BLaER1 treated with 17β-estradiol and CSF1 and Interleukin-3, amounts not matched to agents 10 nM and 100 nM (cell line): ENCODE measurements at regions not wholly inside any gene's neighbourhood (a gene's known extent, or its start where the extent isn't known, plus 50 kb on each side); places are given as distances from the start of the nearest gene placed in this dataset.
"Not testable (repeated sequence)": the region's sequence is repeated elsewhere in the genome, so short reads cannot be mapped to it uniquely, and the experiment has no call there.

Experiments used
- H3K27ac ChIP-seq, 11 experiments: shearing (Covaris generic); formaldehyde crosslinking; 2 replicates each; pipeline ENCODE4 v1.8.1; 2022
- H3K27me3 ChIP-seq, 11 experiments: shearing (Covaris generic); formaldehyde crosslinking; 2 replicates each; pipeline ENCODE4 v1.8.1; 2022
- H3K36me3 ChIP-seq, 11 experiments: shearing (Covaris generic); formaldehyde crosslinking; 2 replicates each; pipeline ENCODE4 v1.8.1; 2022
- H3K4me1 ChIP-seq, 10 experiments: shearing (Covaris generic); formaldehyde crosslinking; 2 replicates each; pipeline ENCODE4 v1.8.1; 2022
- H3K4me2 ChIP-seq, 11 experiments: shearing (Covaris generic); formaldehyde crosslinking; 2 replicates each; pipeline ENCODE4 v1.8.1; 2022
- H3K4me3 ChIP-seq, 10 experiments: shearing (Covaris generic); formaldehyde crosslinking; 2 replicates each; pipeline ENCODE4 v1.8.1; 2022
- H3K9ac ChIP-seq, 11 experiments: shearing (Covaris generic); formaldehyde crosslinking; 2 replicates each; pipeline ENCODE4 v1.8.1; 2022
- H3K9me3 ChIP-seq, 11 experiments: shearing (Covaris generic); formaldehyde crosslinking; replicated peaks in 1 of 11; 2 replicates each; pipeline ENCODE4 v1.8.1; 2022
- H4K20me1 ChIP-seq, 11 experiments: shearing (Covaris generic); formaldehyde crosslinking; 2 replicates each; pipeline ENCODE4 v1.8.1; 2022

DNA sequence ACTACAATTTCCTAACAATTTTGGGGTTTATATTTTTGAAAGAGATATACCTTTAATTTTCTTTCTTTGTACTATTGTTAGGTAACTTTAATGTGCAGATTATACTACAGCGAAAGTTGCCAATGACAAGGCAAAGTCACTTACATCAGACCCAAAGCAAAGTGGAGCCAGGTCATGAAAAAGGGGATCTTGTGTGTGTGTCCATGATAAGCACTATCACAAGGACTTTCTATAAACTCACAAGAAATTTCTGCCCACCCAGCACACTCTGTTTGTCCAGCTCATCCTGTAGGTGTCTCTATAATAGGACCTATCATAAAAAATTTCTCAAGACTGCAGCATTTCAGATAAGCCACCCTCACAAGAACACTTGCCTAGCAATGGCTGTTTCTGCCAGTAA lies 85.7 kb upstream of the TP53BP2 start:
- not testable (repeated sequence) for H3K9me3 ChIP-seq, H3K36me3 ChIP-seq, H3K4me2 ChIP-seq, H3K4me3 ChIP-seq, H3K9ac ChIP-seq, H4K20me1 ChIP-seq, H3K27ac ChIP-seq, H3K27me3 ChIP-seq, H3K4me1 ChIP-seq

DNA sequence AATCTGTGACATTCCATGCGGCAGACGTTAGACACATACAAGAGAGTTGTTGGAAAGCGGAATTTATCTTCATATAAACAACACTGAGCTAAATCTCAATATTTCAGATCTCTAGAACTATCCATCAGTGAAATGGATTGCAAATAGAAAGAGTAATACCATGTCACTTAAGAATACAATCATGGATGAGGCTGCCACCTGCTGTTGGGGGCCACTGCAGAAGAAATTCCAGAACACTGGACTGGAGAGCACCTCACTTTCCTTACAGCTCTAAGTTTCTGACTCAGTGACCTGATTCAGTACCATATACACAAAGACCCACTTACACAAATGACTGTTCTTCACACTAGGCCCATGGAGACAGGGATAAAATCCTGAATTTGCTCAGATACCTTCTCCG lies 75.1 kb upstream of the TP53BP2 start:
- not testable (repeated sequence) for H3K9ac ChIP-seq, H3K9me3 ChIP-seq, H3K4me1 ChIP-seq, H3K27ac ChIP-seq, H3K4me2 ChIP-seq, H3K4me3 ChIP-seq, H3K27me3 ChIP-seq, H3K36me3 ChIP-seq, H4K20me1 ChIP-seq

GRCh38 chr1:223915476-223915875 lies 69.7 kb upstream of the TP53BP2 start:
- not testable (repeated sequence) for H3K27me3 ChIP-seq, H3K4me2 ChIP-seq, H3K27ac ChIP-seq, H3K4me1 ChIP-seq, H4K20me1 ChIP-seq, H3K36me3 ChIP-seq, H3K4me3 ChIP-seq, H3K9me3 ChIP-seq, H3K9ac ChIP-seq

- H3K4me2 ChIP-seq, H4K20me1 ChIP-seq, H3K27me3 ChIP-seq, H3K9ac ChIP-seq, H3K9me3 ChIP-seq, H3K4me1 ChIP-seq, H3K27ac ChIP-seq, H3K4me3 ChIP-seq, H3K36me3 ChIP-seq: not testable (repeated sequence)
Measured at GRCh38 chr1:223913715-223914114, 68.0 kb upstream of the TP53BP2 start.

DNA sequence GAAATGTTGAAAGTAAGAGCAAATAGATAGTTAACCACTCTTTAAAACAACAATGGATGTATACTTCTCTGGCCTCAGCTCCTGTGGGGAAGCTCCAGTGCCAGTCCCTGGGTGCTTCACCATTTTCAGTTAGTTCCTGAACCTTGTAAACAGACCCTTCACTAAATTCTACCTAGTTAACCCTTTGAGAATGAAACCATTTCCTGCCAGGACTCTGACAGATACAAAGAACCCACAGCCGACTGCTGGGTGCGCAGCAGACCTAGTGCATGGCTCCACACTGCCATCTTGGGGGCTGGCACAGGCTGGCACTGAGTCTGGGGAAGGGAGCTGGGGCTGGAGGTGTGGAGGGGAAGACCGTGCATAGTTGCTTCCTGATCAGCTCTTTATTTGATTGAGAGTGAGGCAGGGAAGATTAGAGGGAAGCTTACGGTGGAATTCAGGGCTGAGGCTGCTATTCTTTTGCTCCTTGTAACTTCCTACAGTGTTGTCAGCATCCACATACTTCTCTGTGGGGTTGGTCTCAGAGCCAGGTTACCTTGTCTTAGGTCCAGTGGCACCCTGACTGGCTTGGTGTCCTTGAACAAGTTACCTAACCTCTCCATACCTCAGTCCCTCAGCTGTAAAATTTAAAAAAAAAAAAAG lies 62.3 kb upstream of the TP53BP2 start:
- H3K27ac ChIP-seq, H3K4me2 ChIP-seq, H4K20me1 ChIP-seq, H3K36me3 ChIP-seq, H3K27me3 ChIP-seq, H3K4me3 ChIP-seq, H3K9ac ChIP-seq, H3K4me1 ChIP-seq, H3K9me3 ChIP-seq: not testable (repeated sequence)

DNA sequence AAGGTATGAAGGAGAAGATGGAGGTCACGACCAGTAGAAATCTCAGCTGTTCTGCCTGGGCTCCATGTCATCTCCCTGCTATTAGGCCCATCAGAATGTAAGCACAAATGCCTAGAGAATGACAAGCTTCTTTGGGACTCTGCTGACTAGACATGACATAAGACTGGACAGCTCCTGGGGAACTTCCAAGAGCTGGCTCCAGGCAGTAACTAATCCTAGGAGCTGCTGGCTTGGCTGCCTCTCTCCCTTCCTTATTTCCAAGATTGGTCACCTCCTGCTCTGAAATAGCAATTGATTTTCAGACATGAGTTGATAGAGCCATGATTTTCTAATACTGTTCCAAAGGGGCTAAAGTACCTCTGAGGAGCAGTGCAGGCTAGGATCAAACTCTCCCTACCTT lies 57.5 kb upstream of the TP53BP2 start:
- not testable (repeated sequence) for H3K4me1 ChIP-seq, H4K20me1 ChIP-seq, H3K9me3 ChIP-seq, H3K27ac ChIP-seq, H3K36me3 ChIP-seq, H3K4me2 ChIP-seq, H3K4me3 ChIP-seq, H3K9ac ChIP-seq, H3K27me3 ChIP-seq

GRCh38 chr1:223899775-223900174 lies 54.0 kb upstream of the TP53BP2 start:
- not testable (repeated sequence) for H3K27ac ChIP-seq, H3K9ac ChIP-seq, H3K27me3 ChIP-seq, H3K4me2 ChIP-seq, H3K4me1 ChIP-seq, H4K20me1 ChIP-seq, H3K36me3 ChIP-seq, H3K9me3 ChIP-seq, H3K4me3 ChIP-seq

- H3K9me3 ChIP-seq, H3K4me2 ChIP-seq, H4K20me1 ChIP-seq, H3K4me3 ChIP-seq, H3K27me3 ChIP-seq, H3K36me3 ChIP-seq, H3K4me1 ChIP-seq, H3K27ac ChIP-seq, H3K9ac ChIP-seq: not testable (repeated sequence)
Measured at GRCh38 chr1:223897097-223897496, 51.4 kb upstream of the TP53BP2 start.

DNA sequence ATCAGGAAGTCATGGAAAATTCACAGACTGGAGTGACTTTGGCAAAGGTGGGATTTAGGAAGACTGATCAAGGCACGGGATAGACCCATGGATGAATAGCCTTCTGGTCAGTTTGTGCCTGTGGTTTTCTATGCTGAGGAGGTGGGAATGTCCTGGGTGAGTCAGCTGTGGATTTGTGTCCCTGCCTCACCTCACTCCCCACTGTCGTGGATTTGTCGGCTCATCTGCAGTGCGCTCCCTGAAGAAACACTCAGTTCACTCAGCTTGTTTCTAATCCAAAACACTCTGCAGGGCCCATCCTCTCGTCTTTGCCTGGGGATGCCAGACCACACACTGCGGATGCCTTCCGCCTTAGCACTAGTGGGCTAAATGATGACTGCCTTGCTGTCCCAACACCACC lies 50.2 kb upstream of the TP53BP2 start:
- H3K27ac ChIP-seq, H3K9me3 ChIP-seq, H3K4me3 ChIP-seq, H4K20me1 ChIP-seq, H3K4me1 ChIP-seq, H3K4me2 ChIP-seq, H3K36me3 ChIP-seq, H3K9ac ChIP-seq, H3K27me3 ChIP-seq: not testable (repeated sequence)
